K562 (cell line): ENCODE measurements at regions not wholly inside any gene's neighbourhood (a gene's known extent, or its start where the extent isn't known, plus 50 kb on each side); places are given as distances from the start of the nearest gene placed in this dataset.

Experiments used
- ATAC-seq: fragments of 200-7000 bp; cut with Tn5 transposase; 3 replicates; pipeline ENCODE4 v1.9.1; 2020; ENCODE audit warnings: moderate library complexity
- BruUV-seq: library from RNA; stranded (reverse); fragments of 400-500 nt; replicated peaks from 2 replicates; lab custom pipeline; 2021; lab: Mats Ljungman, UMichigan
- CTCF ChIA-PET: fragments of 300-600 bp; formaldehyde crosslinking; extraction: SDS; loops from one replicate; lab custom pipeline; 2021; ENCODE audit warnings: low intra/inter-chr PET ratio; lab: Yijun Ruan, JAX
- POLR2A ChIA-PET: fragments of 300-600, 350-650 bp; sonication (Branson Sonifier 250); formaldehyde crosslinking; extraction: SDS; loops from one replicate; lab custom pipeline; 2021; ENCODE audit warnings: antibody characterized with exemption, inconsistent platforms; lab: Yijun Ruan, JAX
- DNase-seq, 4 experiments: peaks; one replicate each; pipeline versions ENCODE4 v3.0.0 to v3.0.0-alpha.2; 2011 to 2018; ENCODE audit warnings: low spot score in 3 of 4, mixed read lengths in 3 of 4; ENCODE audit errors: extremely low read depth in 1 of 4
- FAIRE-seq: peaks from 2 replicates; lab custom pipeline; 2011; peaks lifted over from hg19 to GRCh38; lab: Jason Lieb, UNC
- H2AFZ ChIP-seq: 2 replicates; pipeline ENCODE4 v1.6.0; 2011; ENCODE audit warnings: low read depth, low read length, control low read depth, inconsistent platforms
- H3K27ac ChIP-seq: fragments of 200-600 bp; 3 replicates; pipeline ENCODE4 v1.8.0; 2011; ENCODE audit warnings: low read depth, mild to moderate bottlenecking, control low read depth, inconsistent platforms, low read length, moderate library complexity, mixed read lengths; ENCODE audit errors: extremely low read depth
- H3K27me3 ChIP-seq, 2 experiments: fragments of 300-600 bp in 1 of 2; 2 replicates in 1 of 2; 3 replicates in 1 of 2; pipeline versions ENCODE4 v1.6.0 to v1.8.0; 2011; ENCODE audit warnings: inconsistent platforms in 2 of 2, low read length in 2 of 2, mild to moderate bottlenecking in 1 of 2, mixed read lengths in 1 of 2, moderate library complexity in 1 of 2; ENCODE audit not compliant: control insufficient read depth in 2 of 2, insufficient read depth in 2 of 2
- H3K36me3 ChIP-seq: fragments of 300-600 bp; 3 replicates; pipeline ENCODE4 v1.8.0; 2011; ENCODE audit warnings: mild to moderate bottlenecking, low read length, inconsistent platforms; ENCODE audit not compliant: control insufficient read depth, insufficient read depth
- H3K4me1 ChIP-seq, 2 experiments: fragments of 200-600 bp in 1 of 2; replicated peaks in 1 of 2; 2 replicates in 1 of 2; 3 replicates in 1 of 2; pipeline versions ENCODE4 v1.5.1 to v1.8.0; 2011; ENCODE audit warnings: inconsistent platforms in 2 of 2, low read length in 2 of 2, mild to moderate bottlenecking in 1 of 2, mixed read lengths in 1 of 2, moderate library complexity in 1 of 2; ENCODE audit not compliant: control insufficient read depth in 2 of 2, insufficient read depth in 2 of 2
- H3K4me2 ChIP-seq: 2 replicates; pipeline ENCODE4 v1.6.1; 2011; ENCODE audit warnings: low read length, control low read depth, inconsistent platforms, mixed read lengths; ENCODE audit not compliant: insufficient read depth
- H3K4me3 ChIP-seq: fragments of 200-600 bp; sonication (generic), shearing (Covaris generic); 2 replicates; pipeline ENCODE4 v1.5.1; 2016; ENCODE audit warnings: control low read depth, inconsistent platforms
- H3K79me2 ChIP-seq: fragments of 200-600 bp; 3 replicates; pipeline ENCODE4 v1.8.0; 2011; ENCODE audit warnings: low read length, inconsistent platforms; ENCODE audit not compliant: control insufficient read depth, insufficient read depth
- H3K9ac ChIP-seq, 2 experiments: 2 replicates each; pipeline versions ENCODE4 v1.6.0 to v1.6.1; 2011; ENCODE audit warnings: low read depth in 2 of 2, low read length in 2 of 2, control low read depth in 1 of 2, inconsistent platforms in 1 of 2, mild to moderate bottlenecking in 1 of 2, mixed read lengths in 1 of 2; ENCODE audit not compliant: insufficient read depth in 1 of 2
- H3K9me1 ChIP-seq: one replicate; pipeline ENCODE4 v1.6.0; 2011; ENCODE audit warnings: inconsistent platforms, mild to moderate bottlenecking, low read length, moderate library complexity; ENCODE audit not compliant: control insufficient read depth, insufficient read depth
- H3K9me3 ChIP-seq: replicated peaks from 2 replicates; pipeline ENCODE4 v1.5.1; 2011; ENCODE audit warnings: low read depth, low read length, inconsistent platforms; ENCODE audit not compliant: control insufficient read depth, insufficient read depth
- H4K20me1 ChIP-seq: replicated peaks from 2 replicates; pipeline ENCODE4 v1.6.1; 2011; ENCODE audit warnings: low read length, inconsistent platforms, mixed read lengths; ENCODE audit not compliant: control insufficient read depth, insufficient read depth
- BRF1 ChIP-seq: IDR thresholded peaks from 3 replicates; pipeline ENCODE4 v1.6.1; 2011; ENCODE audit warnings: borderline replicate concordance, mild to moderate bottlenecking; ENCODE audit not compliant: insufficient read length; ENCODE audit errors: extremely low read depth
- EWSR1 ChIP-seq: fragments of 450-650 bp; IDR thresholded peaks from 2 replicates; pipeline ENCODE4 v1.6.1; 2018; ENCODE audit warnings: borderline replicate concordance, mild to moderate bottlenecking, low read depth, moderate library complexity; ENCODE audit not compliant: partially characterized antibody
- HCFC1 ChIP-seq: IDR thresholded peaks from 2 replicates; pipeline ENCODE4 v1.6.1; 2012; ENCODE audit warnings: low read depth, low read length, improper control_type of control experiment
- ILK ChIP-seq: fragments of 450-650 bp; IDR thresholded peaks from 2 replicates; pipeline ENCODE4 v1.6.1; 2016; ENCODE audit warnings: missing genetic modification characterization, low read depth, mild to moderate bottlenecking, missing compliant biosample characterization, moderate library complexity, borderline replicate concordance
- NCOA2 ChIP-seq, 2 experiments: fragments of 450-650 bp; IDR thresholded peaks; 2 replicates each; pipeline ENCODE4 v1.6.1; 2018; ENCODE audit warnings: mild to moderate bottlenecking in 2 of 2, moderate library complexity in 1 of 2; ENCODE audit not compliant: partially characterized antibody in 2 of 2
- PHTF2 ChIP-seq: fragments of 250-450 bp; sonication (Bioruptor Pico); IDR thresholded peaks from 2 replicates; pipeline ENCODE4 v1.5.0; 2021; ENCODE audit warnings: mild to moderate bottlenecking
- SMARCC2 ChIP-seq: fragments of 450-650 bp; IDR thresholded peaks from 2 replicates; pipeline ENCODE4 v1.6.1; 2017; ENCODE audit warnings: antibody characterized with exemption, moderate library complexity, mild to moderate bottlenecking, low read depth
- ZNF12 ChIP-seq: sonication (generic); formaldehyde crosslinking; IDR thresholded peaks from 2 replicates; pipeline ENCODE4 v1.4.0; 2020; ENCODE audit warnings: mild to moderate bottlenecking, missing genetic modification reagents
- ZNF224 ChIP-seq: sonication (generic); formaldehyde crosslinking; IDR thresholded peaks from 2 replicates; pipeline ENCODE4 v1.8.0; 2022; ENCODE audit warnings: mild to moderate bottlenecking, missing genetic modification reagents
- ZNF23 ChIP-seq: fragments of 250-450 bp; sonication (Bioruptor Pico); IDR thresholded peaks from 2 replicates; pipeline ENCODE4 v1.4.0; 2020; ENCODE audit warnings: mild to moderate bottlenecking
- ZZZ3 ChIP-seq: fragments of 450-650 bp; IDR thresholded peaks from 2 replicates; pipeline ENCODE4 v1.6.1; 2016; ENCODE audit warnings: antibody characterized with exemption, mild to moderate bottlenecking, moderate library complexity
- WGBS: fragments of 100-300 bp; shearing (Covaris generic); methylation state at CpG from one replicate; pipeline ENCODE4 v1.1.6; 2016; ENCODE audit warnings: low coverage, mixed read lengths; ENCODE audit not compliant: insufficient coverage; ENCODE audit errors: missing lambda C conversion rate; 5-methylcytosine and 5-hydroxymethylcytosine counted together
- in situ Hi-C: fragments of 300-500 bp; cut with MboI; formaldehyde crosslinking; loops from 4 replicates; pipeline ENCODE4 v1.15.0; 2018; ENCODE audit warnings: inconsistent platforms, mixed read lengths
- intact Hi-C: fragments of 100-400 bp; cut with micrococcal nuclease; formaldehyde crosslinking; loops from 2 replicates; pipeline ENCODE4 v1.14.2; 2022

GRCh38 chr13:99646866-99647595 lies 145.8 kb downstream of the TM9SF2 start (continued):
- no peak for TF ChIP-seq NCOA2 (IDR thresholded peaks at IDR 0.05; ENCODE audit: partially characterized antibody in 2 of 2)
- TF ChIP-seq PHTF2 (CRISPR knock-in tag), result no peak
- no peak for TF ChIP-seq ZNF23 (CRISPR knock-in tag)
- no peak for TF ChIP-seq SMARCC2
- TF ChIP-seq ZNF12, result no peak
- no peak for TF ChIP-seq HCFC1
- no peak for TF ChIP-seq ZZZ3
- no peak for TF ChIP-seq BRF1
- TF ChIP-seq EWSR1, result no peak
- TF ChIP-seq ZNF224 (CRISPR knock-in tag), result no peak

- Histone ChIP-seq H3K4me2 (no peak overlapping the region), H2AFZ (no peak overlapping the region), H3K27ac (no peak overlapping the region), H3K9me1 (no peaks in the 10 kb centered on the region), H4K20me1 (0 out of 2 replicates have a peak, but pooled peaks cover 4% of the 10 kb centered on the region), H3K4me3 (no peak overlapping the region), H3K4me1 (no peaks in the 10 kb centered on the region), H3K79me2 (no peaks in the 10 kb centered on the region), H3K27me3 (no peaks in the 10 kb centered on the region; a peak in 1 of 5 replicates), H3K9ac (no peak overlapping the region), H3K36me3 (no peaks in the 10 kb centered on the region), H3K9me3 (no peaks in the 10 kb centered on the region)
- DNase-seq (no peak), ATAC-seq (no peak), FAIRE-seq (no peak)
- BruUV-seq, result no TSS peak
- CTCF ChIA-PET, result no interaction called here
- intact Hi-C loops, result no loop called here
- POLR2A ChIA-PET, result no interaction called here
- WGBS, result 43% methylated on average over 2 of the region's 3 CpGs
- in situ Hi-C loops, result no loop called here
- no peak for TF ChIP-seq ILK (tag)
Measured at GRCh38 chr13:99642841-99643240, 141.6 kb downstream of the TM9SF2 start.
